Fibroblast of lung (primary cell): ENCODE measurements at regions not wholly inside any gene's neighbourhood (a gene's known extent, or its start where the extent isn't known, plus 50 kb on each side); places are given as distances from the start of the nearest gene placed in this dataset.
A peak's percentile ranks its signal among the peaks of the same experiment; 100 is the strongest.

Experiments used
- DNase-seq, 2 donors: peaks; one replicate each; pipeline versions ENCODE4 v3.0.0 to v3.0.0-alpha.2; 2010; ENCODE audit warnings: low read depth in 2 of 2
- H2AFZ ChIP-seq: 2 replicates; pipeline ENCODE4 v1.5.1; 2012; ENCODE audit warnings: low read length, control low read depth, inconsistent platforms
- H3K27ac ChIP-seq: 2 replicates; pipeline ENCODE4 v1.5.1; 2011; ENCODE audit warnings: low read length, control low read depth; ENCODE audit not compliant: insufficient read depth
- H3K27me3 ChIP-seq: 2 replicates; pipeline ENCODE4 v1.5.1; 2011; ENCODE audit warnings: mild to moderate bottlenecking, low read length; ENCODE audit not compliant: control insufficient read depth, insufficient read depth
- H3K36me3 ChIP-seq: 2 replicates; pipeline ENCODE4 v1.5.1; 2011; ENCODE audit warnings: low read length; ENCODE audit not compliant: control insufficient read depth, insufficient read depth
- H3K4me1 ChIP-seq: 2 replicates; pipeline ENCODE4 v1.5.1; 2011; ENCODE audit warnings: low read length; ENCODE audit not compliant: control insufficient read depth, insufficient read depth; ENCODE audit errors: extremely low read depth
- H3K4me2 ChIP-seq: 2 replicates; pipeline ENCODE4 v1.5.1; 2011; ENCODE audit warnings: low read length, control low read depth; ENCODE audit not compliant: insufficient read depth; ENCODE audit errors: extremely low read depth
- H3K4me3 ChIP-seq, 4 experiments: fragments of 200-600 bp in 1 of 4; sonication (generic) in 1 of 4; replicated peaks in 1 of 4; 2 replicates each; pipeline ENCODE4 v1.5.1; 2011 to 2016; ENCODE audit warnings: low read length in 4 of 4, low read depth in 3 of 4, mild to moderate bottlenecking in 3 of 4, control low read depth in 2 of 4, inconsistent platforms in 1 of 4, mixed read lengths in 1 of 4; ENCODE audit not compliant: insufficient read depth in 1 of 4; ENCODE audit errors: control extremely low read depth in 1 of 4
- H3K79me2 ChIP-seq: 2 replicates; pipeline ENCODE4 v1.5.1; 2012; ENCODE audit warnings: mild to moderate bottlenecking, low read length, inconsistent platforms; ENCODE audit not compliant: control insufficient read depth, insufficient read depth
- H3K9ac ChIP-seq: 2 replicates; pipeline ENCODE4 v1.5.1; 2011; ENCODE audit warnings: mild to moderate bottlenecking, low read length, control low read depth; ENCODE audit not compliant: insufficient read depth
- H3K9me3 ChIP-seq: 2 replicates; pipeline ENCODE4 v1.5.1; 2012; ENCODE audit warnings: low read depth, low read length; ENCODE audit not compliant: control insufficient read depth, insufficient read depth
- H4K20me1 ChIP-seq: 2 replicates; pipeline ENCODE4 v1.5.1; 2011; ENCODE audit warnings: low read length; ENCODE audit not compliant: control insufficient read depth, insufficient read depth; ENCODE audit errors: extremely low read depth
- CTCF ChIP-seq, 2 donors: IDR thresholded peaks in 1 of 2; conservative IDR thresholded peaks in 1 of 2; 1 replicate in 1 of 2; 2 replicates in 1 of 2; pipeline ENCODE4 v1.5.1; 2011 to 2012; ENCODE audit warnings: low read length in 2 of 2, control low read depth in 1 of 2, inconsistent platforms in 1 of 2, low read depth in 1 of 2, mild to moderate bottlenecking in 1 of 2
- EZH2 ChIP-seq: IDR thresholded peaks from 2 replicates; pipeline ENCODE4 v1.5.1; 2012; ENCODE audit warnings: low read length, control low read depth, mild to moderate bottlenecking; ENCODE audit errors: missing control alignments

DNA sequence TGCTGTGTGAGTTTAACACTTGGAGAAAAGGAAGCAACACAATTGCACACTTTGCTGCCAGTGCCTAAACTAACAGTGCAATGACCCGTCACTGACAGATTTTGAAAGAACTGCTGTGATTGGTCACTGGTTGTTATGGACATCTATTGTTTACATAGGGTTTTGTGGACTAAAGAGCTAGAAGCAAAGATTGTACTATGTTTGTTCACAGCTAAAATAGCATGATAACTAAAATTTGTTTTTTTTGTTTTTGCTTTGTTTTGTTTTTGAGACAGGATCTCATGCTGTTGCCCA is 112.4 kb upstream of the GOLGA8J start:
- Histone ChIP-seq H3K9ac (no peak overlapping the region), H3K4me3 (no peak overlapping the region), H3K4me1 (no peaks in the 10 kb centered on the region), H3K79me2 (no peaks in the 10 kb centered on the region), H2AFZ (no peak overlapping the region), H3K9me3 (no peaks in the 10 kb centered on the region), H3K36me3 (no peaks in the 10 kb centered on the region), H3K4me2 (no peak overlapping the region), H3K27ac (no peak overlapping the region), H4K20me1 (no peaks in the 10 kb centered on the region), H3K27me3 (peaks cover 21% of the 10 kb centered on the region)
- peak in 1 of 2 donors; percentile 19 for DNase-seq
- no peak for TF ChIP-seq EZH2
- no peak for TF ChIP-seq CTCF (conservative IDR thresholded peaks at IDR 0.05 in 1 of 2, IDR thresholded peaks at IDR 0.05 in 1 of 2; ENCODE audit: low read depth in 1 of 2, low read length in 2 of 2)

GRCh38 chr15:29969562-29970401 is 113.0 kb upstream of the GOLGA8J start:
- no peak for DNase-seq

More at GRCh38 chr15:29969562-29970401, 113.0 kb upstream of the GOLGA8J start:
- Histone ChIP-seq H3K9me3 (no peaks in the 10 kb centered on the region), H3K79me2 (no peaks in the 10 kb centered on the region), H3K27ac (no peak overlapping the region), H3K4me3 (no peak overlapping the region), H3K36me3 (no peaks in the 10 kb centered on the region), H3K4me2 (no peak overlapping the region), H3K27me3 (peaks cover 21% of the 10 kb centered on the region), H4K20me1 (no peaks in the 10 kb centered on the region), H3K4me1 (no peaks in the 10 kb centered on the region), H2AFZ (no peak overlapping the region), H3K9ac (no peak overlapping the region)
- TF ChIP-seq EZH2 (no peak), CTCF (conservative IDR thresholded peaks at IDR 0.05 in 1 of 2, IDR thresholded peaks at IDR 0.05 in 1 of 2; ENCODE audit: low read depth in 1 of 2, low read length in 2 of 2) (no peak)
